WTC11 (cell line): ENCODE measurements at regions not wholly inside any gene's neighbourhood (a gene's known extent, or its start where the extent isn't known, plus 50 kb on each side); places are given as distances from the start of the nearest gene placed in this dataset.

Source experiments
- ATAC-seq: fragments of 200-7000 bp; cut with Tn5 transposase; 2 replicates; pipeline ENCODE4 v1.10.0; 2021; ENCODE audit warnings: mild to moderate bottlenecking, moderate library complexity
- CTCF ChIA-PET: fragments of 300-600 bp; sonication (Branson Sonifier 250); formaldehyde crosslinking; loops from one replicate; lab custom pipeline; 2021; ENCODE audit warnings: antibody characterized with exemption; lab: Charles Lee
- POLR2A ChIA-PET: fragments of 350-600 bp; sonication (Branson Sonifier 250); formaldehyde crosslinking; loops from one replicate; lab custom pipeline; 2021; ENCODE audit warnings: antibody characterized with exemption; lab: Charles Lee
- DNase-seq: peaks from one replicate; pipeline ENCODE4 v3.0.0; 2021; ENCODE audit warnings: low spot score
- H3K27ac Mint-ChIP-seq: 2 replicates; pipeline ENCODE4 v1.8.0; 2021; ENCODE audit warnings: mixed read lengths
- H3K27me3 Mint-ChIP-seq: 2 replicates; pipeline ENCODE4 v1.8.0; 2021; ENCODE audit warnings: low read depth, mild to moderate bottlenecking, moderate library complexity, mixed read lengths
- H3K36me3 Mint-ChIP-seq: 2 replicates; pipeline ENCODE4 v1.8.0; 2021; ENCODE audit warnings: mixed read lengths
- H3K4me1 Mint-ChIP-seq: 2 replicates; pipeline ENCODE4 v1.8.0; 2022; ENCODE audit warnings: mixed read lengths
- H3K4me3 Mint-ChIP-seq: 2 replicates; pipeline ENCODE4 v1.8.0; 2021; ENCODE audit warnings: mild to moderate bottlenecking, moderate library complexity, mixed read lengths
- H3K9me3 Mint-ChIP-seq: 2 replicates; pipeline ENCODE4 v1.8.0; 2021; ENCODE audit warnings: mixed read lengths
- CBFB ChIP-seq: sonication (generic); formaldehyde crosslinking; IDR thresholded peaks from 2 replicates; pipeline ENCODE4 v1.8.1; 2022; ENCODE audit warnings: mild to moderate bottlenecking, low read depth, missing genetic modification reagents
- CREB1 ChIP-seq: sonication (generic); formaldehyde crosslinking; IDR thresholded peaks from 2 replicates; pipeline ENCODE4 v1.8.0; 2023; ENCODE audit warnings: mild to moderate bottlenecking, missing genetic modification reagents
- NR2C2 ChIP-seq: sonication (generic); formaldehyde crosslinking; IDR thresholded peaks from 2 replicates; pipeline ENCODE4 v1.8.0; 2022; ENCODE audit warnings: mild to moderate bottlenecking, missing genetic modification reagents
- RELA ChIP-seq: sonication (generic); formaldehyde crosslinking; IDR thresholded peaks from 2 replicates; pipeline ENCODE4 v1.8.1; 2022; ENCODE audit warnings: missing genetic modification reagents, mild to moderate bottlenecking, borderline replicate concordance
- SOX15 ChIP-seq: fragments of 250-450 bp; sonication (Bioruptor Pico); IDR thresholded peaks from 2 replicates; pipeline ENCODE4 v1.9.0; 2021; ENCODE audit warnings: mild to moderate bottlenecking
- TP53 ChIP-seq: sonication (generic); formaldehyde crosslinking; IDR thresholded peaks from 2 replicates; pipeline ENCODE4 v1.8.1; 2023; ENCODE audit warnings: mild to moderate bottlenecking, missing genetic modification reagents
- ZNF121 ChIP-seq: sonication (generic); formaldehyde crosslinking; IDR thresholded peaks from 2 replicates; pipeline ENCODE4 v1.8.0; 2023; ENCODE audit warnings: missing genetic modification reagents
- ZNF317 ChIP-seq: sonication (generic); formaldehyde crosslinking; IDR thresholded peaks from 2 replicates; pipeline ENCODE4 v1.8.1; 2023; ENCODE audit warnings: low read depth, mild to moderate bottlenecking, moderate library complexity, missing genetic modification reagents, borderline replicate concordance
- ZNF396 ChIP-seq: fragments of 250-450 bp; sonication (Bioruptor Pico); IDR thresholded peaks from 2 replicates; pipeline ENCODE4 v1.8.0; 2021; ENCODE audit warnings: mild to moderate bottlenecking, moderate library complexity, borderline replicate concordance
- ZNF532 ChIP-seq: fragments of 250-450 bp; sonication (Bioruptor Pico); IDR thresholded peaks from 2 replicates; pipeline ENCODE4 v1.9.0; 2021; ENCODE audit warnings: mild to moderate bottlenecking, borderline replicate concordance
- TF ChIP-seq, protein P1 (sequence below): sonication (generic); formaldehyde crosslinking; IDR thresholded peaks from 2 replicates; pipeline ENCODE4 v1.8.1; 2022; ENCODE audit warnings: mild to moderate bottlenecking, missing genetic modification reagents, moderate library complexity, borderline replicate concordance
- TF ChIP-seq, protein P2 (sequence below): sonication (generic); formaldehyde crosslinking; IDR thresholded peaks from 2 replicates; pipeline ENCODE4 v1.8.1; 2023; ENCODE audit warnings: mild to moderate bottlenecking, missing genetic modification reagents
- TF ChIP-seq, protein P3 (sequence below): sonication (generic); formaldehyde crosslinking; IDR thresholded peaks from 2 replicates; pipeline ENCODE4 v1.8.0; 2022; ENCODE audit warnings: mild to moderate bottlenecking, missing genetic modification reagents
- TF ChIP-seq, protein P4 (sequence below): sonication (generic); formaldehyde crosslinking; IDR thresholded peaks from 2 replicates; pipeline ENCODE4 v1.8.0; 2022; ENCODE audit warnings: mild to moderate bottlenecking, missing genetic modification reagents

DNA sequence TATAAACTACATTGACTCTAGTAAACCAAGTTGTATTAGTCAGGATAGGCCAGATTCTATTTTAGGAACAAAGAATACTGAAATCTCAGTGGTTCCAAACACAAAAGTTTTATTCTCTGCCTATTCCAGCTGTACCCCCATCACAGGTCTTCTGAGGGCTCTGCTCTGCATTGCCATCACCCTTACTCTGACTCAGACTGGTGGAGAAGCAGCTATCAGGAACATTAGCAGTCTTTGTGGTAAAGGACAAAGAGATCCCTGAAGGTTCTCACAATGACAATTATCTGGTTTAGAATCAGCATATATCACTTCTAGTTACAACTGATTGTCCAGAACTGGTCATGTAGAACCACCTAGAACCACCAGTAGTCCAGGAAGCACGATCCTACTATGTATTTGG, 251.1 kb downstream of the GLUD2 start (continued):
- TF ChIP-seq TP53 (CRISPR knock-in tag) (no peak), RELA (CRISPR knock-in tag) (no peak), SOX15 (CRISPR knock-in tag) (no peak), CREB1 (CRISPR knock-in tag) (no peak)
- TF ChIP-seq, protein P1, sequence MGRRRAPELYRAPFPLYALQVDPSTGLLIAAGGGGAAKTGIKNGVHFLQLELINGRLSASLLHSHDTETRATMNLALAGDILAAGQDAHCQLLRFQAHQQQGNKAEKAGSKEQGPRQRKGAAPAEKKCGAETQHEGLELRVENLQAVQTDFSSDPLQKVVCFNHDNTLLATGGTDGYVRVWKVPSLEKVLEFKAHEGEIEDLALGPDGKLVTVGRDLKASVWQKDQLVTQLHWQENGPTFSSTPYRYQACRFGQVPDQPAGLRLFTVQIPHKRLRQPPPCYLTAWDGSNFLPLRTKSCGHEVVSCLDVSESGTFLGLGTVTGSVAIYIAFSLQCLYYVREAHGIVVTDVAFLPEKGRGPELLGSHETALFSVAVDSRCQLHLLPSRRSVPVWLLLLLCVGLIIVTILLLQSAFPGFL (CRISPR knock-in tag): no peak
- TF ChIP-seq, protein P2, sequence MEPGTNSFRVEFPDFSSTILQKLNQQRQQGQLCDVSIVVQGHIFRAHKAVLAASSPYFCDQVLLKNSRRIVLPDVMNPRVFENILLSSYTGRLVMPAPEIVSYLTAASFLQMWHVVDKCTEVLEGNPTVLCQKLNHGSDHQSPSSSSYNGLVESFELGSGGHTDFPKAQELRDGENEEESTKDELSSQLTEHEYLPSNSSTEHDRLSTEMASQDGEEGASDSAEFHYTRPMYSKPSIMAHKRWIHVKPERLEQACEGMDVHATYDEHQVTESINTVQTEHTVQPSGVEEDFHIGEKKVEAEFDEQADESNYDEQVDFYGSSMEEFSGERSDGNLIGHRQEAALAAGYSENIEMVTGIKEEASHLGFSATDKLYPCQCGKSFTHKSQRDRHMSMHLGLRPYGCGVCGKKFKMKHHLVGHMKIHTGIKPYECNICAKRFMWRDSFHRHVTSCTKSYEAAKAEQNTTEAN (CRISPR knock-in tag): no peak
- TF ChIP-seq, all 79 proteins: peak for 0

GRCh38 chrX:121301356-121301755, 253.9 kb downstream of the GLUD2 start:
- no peak for ATAC-seq
- CTCF ChIA-PET: no interaction called here
- no peak overlapping the region for H3K27ac Mint-ChIP-seq
- TF ChIP-seq ZNF396 (CRISPR knock-in tag): no peak
- TF ChIP-seq, protein P3, sequence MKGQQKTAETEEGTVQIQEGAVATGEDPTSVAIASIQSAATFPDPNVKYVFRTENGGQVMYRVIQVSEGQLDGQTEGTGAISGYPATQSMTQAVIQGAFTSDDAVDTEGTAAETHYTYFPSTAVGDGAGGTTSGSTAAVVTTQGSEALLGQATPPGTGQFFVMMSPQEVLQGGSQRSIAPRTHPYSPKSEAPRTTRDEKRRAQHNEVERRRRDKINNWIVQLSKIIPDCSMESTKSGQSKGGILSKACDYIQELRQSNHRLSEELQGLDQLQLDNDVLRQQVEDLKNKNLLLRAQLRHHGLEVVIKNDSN (CRISPR knock-in tag): no peak
- TF ChIP-seq ZNF532 (CRISPR knock-in tag): no peak
- TF ChIP-seq, all 79 proteins: peak for 0
- H3K4me1 Mint-ChIP-seq: no peaks in the 10 kb centered on the region
- DNase-seq: no peak
- no peaks in the 10 kb centered on the region for H3K36me3 Mint-ChIP-seq
- H3K9me3 Mint-ChIP-seq: no peaks in the 10 kb centered on the region
- POLR2A ChIA-PET: no interaction called here
- H3K4me3 Mint-ChIP-seq: no peak overlapping the region
- H3K27me3 Mint-ChIP-seq: no peaks in the 10 kb centered on the region

- H3K9me3 Mint-ChIP-seq: no peaks in the 10 kb centered on the region
- no peaks in the 10 kb centered on the region for H3K36me3 Mint-ChIP-seq
- no peaks in the 10 kb centered on the region for H3K27me3 Mint-ChIP-seq
- no peak overlapping the region for H3K27ac Mint-ChIP-seq
- POLR2A ChIA-PET: no interaction called here
- CTCF ChIA-PET: no interaction called here
- H3K4me1 Mint-ChIP-seq: no peaks in the 10 kb centered on the region
- TF ChIP-seq NR2C2 (CRISPR knock-in tag) (no peak), ZNF121 (CRISPR knock-in tag) (no peak), RELA (CRISPR knock-in tag) (no peak), ZNF317 (no peak), CBFB (no peak)
- TF ChIP-seq, protein P1 (CRISPR knock-in tag): no peak
- TF ChIP-seq, protein P4, sequence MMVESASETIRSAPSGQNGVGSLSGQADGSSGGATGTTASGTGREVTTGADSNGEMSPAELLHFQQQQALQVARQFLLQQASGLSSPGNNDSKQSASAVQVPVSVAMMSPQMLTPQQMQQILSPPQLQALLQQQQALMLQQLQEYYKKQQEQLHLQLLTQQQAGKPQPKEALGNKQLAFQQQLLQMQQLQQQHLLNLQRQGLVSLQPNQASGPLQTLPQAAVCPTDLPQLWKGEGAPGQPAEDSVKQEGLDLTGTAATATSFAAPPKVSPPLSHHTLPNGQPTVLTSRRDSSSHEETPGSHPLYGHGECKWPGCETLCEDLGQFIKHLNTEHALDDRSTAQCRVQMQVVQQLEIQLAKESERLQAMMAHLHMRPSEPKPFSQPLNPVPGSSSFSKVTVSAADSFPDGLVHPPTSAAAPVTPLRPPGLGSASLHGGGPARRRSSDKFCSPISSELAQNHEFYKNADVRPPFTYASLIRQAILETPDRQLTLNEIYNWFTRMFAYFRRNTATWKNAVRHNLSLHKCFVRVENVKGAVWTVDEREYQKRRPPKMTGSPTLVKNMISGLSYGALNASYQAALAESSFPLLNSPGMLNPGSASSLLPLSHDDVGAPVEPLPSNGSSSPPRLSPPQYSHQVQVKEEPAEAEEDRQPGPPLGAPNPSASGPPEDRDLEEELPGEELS: no peak
- ATAC-seq (no peak), DNase-seq (no peak)
- no peak overlapping the region for H3K4me3 Mint-ChIP-seq
Observed at GRCh38 chrX:121301822-121302221, 254.4 kb downstream of the GLUD2 start.
